GM12878 (cell line): ENCODE measurements at regions not wholly inside any gene's neighbourhood (a gene's known extent, or its start where the extent isn't known, plus 50 kb on each side); places are given as distances from the start of the nearest gene placed in this dataset.

Source experiments
- KAT2A ChIP-seq: conservative IDR thresholded peaks from 2 replicates; pipeline ENCODE4 v1.6.1; 2011; ENCODE audit warnings: low read depth, low read length; ENCODE audit not compliant: control insufficient read depth
- MAX ChIP-seq: IDR thresholded peaks from 2 replicates; pipeline ENCODE4 v1.6.1; 2012; ENCODE audit warnings: low read depth, low read length, improper control_type of control experiment
- SMC3 ChIP-seq: IDR thresholded peaks from 2 replicates; pipeline ENCODE4 v1.6.1; 2011; ENCODE audit warnings: low read length, improper control_type of control experiment, borderline replicate concordance
- TF ChIP-seq, protein P1 (sequence below): fragments of 450-650 bp; IDR thresholded peaks from 2 replicates; pipeline ENCODE4 v1.6.1; 2017; ENCODE audit warnings: antibody characterized with exemption, mild to moderate bottlenecking, moderate library complexity

- no peak for TF ChIP-seq SMC3
- TF ChIP-seq MAX: no peak
- TF ChIP-seq, protein P1, sequence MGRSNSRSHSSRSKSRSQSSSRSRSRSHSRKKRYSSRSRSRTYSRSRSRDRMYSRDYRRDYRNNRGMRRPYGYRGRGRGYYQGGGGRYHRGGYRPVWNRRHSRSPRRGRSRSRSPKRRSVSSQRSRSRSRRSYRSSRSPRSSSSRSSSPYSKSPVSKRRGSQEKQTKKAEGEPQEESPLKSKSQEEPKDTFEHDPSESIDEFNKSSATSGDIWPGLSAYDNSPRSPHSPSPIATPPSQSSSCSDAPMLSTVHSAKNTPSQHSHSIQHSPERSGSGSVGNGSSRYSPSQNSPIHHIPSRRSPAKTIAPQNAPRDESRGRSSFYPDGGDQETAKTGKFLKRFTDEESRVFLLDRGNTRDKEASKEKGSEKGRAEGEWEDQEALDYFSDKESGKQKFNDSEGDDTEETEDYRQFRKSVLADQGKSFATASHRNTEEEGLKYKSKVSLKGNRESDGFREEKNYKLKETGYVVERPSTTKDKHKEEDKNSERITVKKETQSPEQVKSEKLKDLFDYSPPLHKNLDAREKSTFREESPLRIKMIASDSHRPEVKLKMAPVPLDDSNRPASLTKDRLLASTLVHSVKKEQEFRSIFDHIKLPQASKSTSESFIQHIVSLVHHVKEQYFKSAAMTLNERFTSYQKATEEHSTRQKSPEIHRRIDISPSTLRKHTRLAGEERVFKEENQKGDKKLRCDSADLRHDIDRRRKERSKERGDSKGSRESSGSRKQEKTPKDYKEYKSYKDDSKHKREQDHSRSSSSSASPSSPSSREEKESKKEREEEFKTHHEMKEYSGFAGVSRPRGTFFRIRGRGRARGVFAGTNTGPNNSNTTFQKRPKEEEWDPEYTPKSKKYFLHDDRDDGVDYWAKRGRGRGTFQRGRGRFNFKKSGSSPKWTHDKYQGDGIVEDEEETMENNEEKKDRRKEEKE: no peak
- no peak for TF ChIP-seq KAT2A
Observed at GRCh38 chr3:154730186-154730585, 300.2 kb upstream of the GPR149 start.
